GM13977 (cell line): ENCODE measurements at regions not wholly inside any gene's neighbourhood (a gene's known extent, or its start where the extent isn't known, plus 50 kb on each side); places are given as distances from the start of the nearest gene placed in this dataset.

Source experiments
- DNase-seq: peaks from one replicate; pipeline ENCODE4 v3.0.0; 2012; ENCODE audit warnings: low spot score
- CTCF ChIP-seq: IDR thresholded peaks from 2 replicates; pipeline ENCODE4 v1.5.1; 2012; ENCODE audit warnings: mild to moderate bottlenecking, control low read depth; ENCODE audit not compliant: insufficient read depth; ENCODE audit errors: extremely low read depth, missing control alignments
- in situ Hi-C: fragments of 300-500 bp; cut with MboI; formaldehyde crosslinking; loops from one replicate; pipeline ENCODE4 v1.12.0; 2022; ENCODE audit warnings: low sequenced_read_pairs, low pct_unique_long_range_greater_than_20kb, mixed read lengths, inconsistent platforms; ENCODE audit not compliant: unreplicated experiment

GRCh38 chr11:10935015-10935559, 77.2 kb upstream of the ZBED5 start:
- DNase-seq, result no peak
- in situ Hi-C loops, result loop anchor here (25.0 kb wide), 1 partner anchor 852 kb away; no protein-coding TSS in a partner anchor

DNA sequence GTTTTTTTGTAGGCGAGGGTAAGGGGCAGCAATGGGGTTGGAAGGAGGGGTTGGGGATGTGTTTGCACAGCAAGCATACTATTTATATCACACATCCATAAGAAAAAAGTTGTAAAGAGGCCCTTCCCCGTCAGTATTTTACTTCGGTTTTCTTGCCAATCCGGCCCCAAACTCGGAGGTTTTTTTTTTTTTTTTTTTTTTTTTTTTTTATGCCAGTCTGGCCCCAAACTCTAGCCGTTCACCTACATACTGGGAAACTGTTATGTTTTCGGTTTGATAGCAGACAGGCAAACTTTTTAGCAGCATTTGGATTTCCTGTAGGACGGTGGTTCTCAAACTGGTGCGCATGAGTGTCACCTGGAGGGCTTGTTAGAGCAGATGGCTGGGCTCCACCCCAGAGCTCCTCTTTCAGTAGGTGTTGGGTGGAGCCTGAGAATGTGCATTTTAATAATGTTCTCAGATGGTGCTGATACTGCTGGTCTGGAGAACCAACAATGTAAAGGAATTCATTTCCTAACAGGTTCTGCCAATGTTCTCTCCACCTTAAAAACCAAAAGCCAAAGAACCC, 76.5 kb upstream of the ZBED5 start:
- TF ChIP-seq CTCF, result no peak
- DNase-seq, result no peak
- in situ Hi-C loops, result loop anchor here (25.0 kb wide), 1 partner anchor 853 kb away; no protein-coding TSS in a partner anchor

More at GRCh38 chr11:10935015-10935559, 77.2 kb upstream of the ZBED5 start:
- no peak for TF ChIP-seq CTCF

- peak; percentile 79 for DNase-seq
- in situ Hi-C loops, result loop anchor here (25.0 kb wide), 1 partner anchor 854 kb away; no protein-coding TSS in a partner anchor
- TF ChIP-seq CTCF, result peak; percentile 90
Measured at GRCh38 chr11:10933455-10934292, 75.8 kb upstream of the ZBED5 start.

DNA sequence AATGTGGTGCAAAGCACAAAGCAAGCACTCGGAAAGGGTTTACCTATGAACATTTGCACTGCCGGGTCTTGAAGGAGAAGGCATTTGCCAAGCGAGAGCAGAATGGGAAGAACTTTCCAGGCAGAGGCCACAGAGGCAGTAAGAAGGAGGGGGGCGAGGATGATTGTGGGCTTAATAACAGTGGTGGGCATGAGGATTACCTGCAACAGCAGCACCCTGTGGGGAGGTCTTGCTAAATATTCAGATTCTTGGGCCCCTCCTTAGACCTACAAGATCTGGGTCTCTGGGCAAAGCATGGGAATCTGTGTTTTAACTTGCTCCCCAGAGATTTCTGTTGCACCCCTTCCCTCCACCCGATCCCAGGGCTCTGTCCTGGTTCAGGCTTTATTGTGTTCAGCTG, 75.1 kb upstream of the ZBED5 start:
- in situ Hi-C loops, result loop anchor here (25.0 kb wide), 1 partner anchor 854 kb away; no protein-coding TSS in a partner anchor
- no peak for TF ChIP-seq CTCF
- DNase-seq, result no peak

GRCh38 chr11:10931761-10932670, 74.2 kb upstream of the ZBED5 start:
- in situ Hi-C loops, result loop anchor here (25.0 kb wide), 1 partner anchor 855 kb away; no protein-coding TSS in a partner anchor
- DNase-seq, result peak; percentile 41
- no peak for TF ChIP-seq CTCF
